ENCODE measurements at regions not wholly inside any gene's neighbourhood (a gene's known extent, or its start where the extent isn't known, plus 50 kb on each side); places are given as distances from the start of the nearest gene placed in this dataset.
"Not testable (repeated sequence)": the region's sequence is repeated elsewhere in the genome, so short reads cannot be mapped to it uniquely, and the experiment has no call there.

GRCh38 chr2:52473526-52473925 lies 1294.1 kb upstream of the CHAC2 start:
- intact Hi-C loops (cut with DNase I) = no loop called here
- Histone ChIP-seq H3K36me3 (no peaks in the 10 kb centered on the region), H3K4me3 (no peak overlapping the region), H3K27ac (no peak overlapping the region), H3K9me3 (no peaks in the 10 kb centered on the region), H3K4me1 (peaks cover 0 to 12% (median 4%) of the 10 kb centered on the region in 4 donors), H3K27me3 (no peaks in the 10 kb centered on the region)
- 22 to 48% methylated on average over 2 of the region's 2 CpGs for WGBS, 2 donors
- TF ChIP-seq POLR2AphosphoS5 (IDR thresholded peaks at IDR 0.05) = no peak
- TF ChIP-seq CTCF (IDR thresholded peaks at IDR 0.05) = no peak
- no peak for TF ChIP-seq POLR2A (IDR thresholded peaks at IDR 0.05)
- TF ChIP-seq EP300 (IDR thresholded peaks at IDR 0.05) = no peak
- DNase-seq = no peak

- H3K27me3 ChIP-seq; DNase-seq; H3K4me3 ChIP-seq; H3K36me3 ChIP-seq; H3K27ac ChIP-seq; H3K9me3 ChIP-seq; intact Hi-C loops (cut with DNase I): not testable (repeated sequence)
- peaks cover 0 to 20% (median 4%) of the 10 kb centered on the region in 4 donors for H3K4me1 ChIP-seq
- WGBS, 2 donors = 95 to 98% methylated on average over 1 of the region's 1 CpG
Measured at GRCh38 chr2:52470457-52470856, 1297.1 kb upstream of the CHAC2 start.

GRCh38 chr2:52467189-52467588 lies 1300.4 kb upstream of the CHAC2 start:
- 91 to 95% methylated on average over 2 of the region's 2 CpGs for WGBS, 2 donors
- Histone ChIP-seq H3K4me1 (peaks cover 0 to 8% (median 0%) of the 10 kb centered on the region in 4 donors), H3K27ac (no peak overlapping the region), H3K9me3 (no peaks in the 10 kb centered on the region), H3K4me3 (no peak overlapping the region), H3K27me3 (no peaks in the 10 kb centered on the region), H3K36me3 (no peaks in the 10 kb centered on the region)
- DNase-seq = no peak
- TF ChIP-seq EP300 (IDR thresholded peaks at IDR 0.05) (no peak), POLR2AphosphoS5 (IDR thresholded peaks at IDR 0.05) (no peak), CTCF (IDR thresholded peaks at IDR 0.05) (no peak)
- intact Hi-C loops (cut with DNase I) = no loop called here

- H3K9me3 ChIP-seq = no peaks in the 10 kb centered on the region
- TF ChIP-seq EP300 (IDR thresholded peaks at IDR 0.05) (no peak), POLR2A (IDR thresholded peaks at IDR 0.05) (no peak), POLR2AphosphoS5 (IDR thresholded peaks at IDR 0.05) (no peak), CTCF (IDR thresholded peaks at IDR 0.05) (no peak)
- WGBS, 2 donors = 61 to 76% methylated on average over 3 of the region's 3 CpGs
Measured at GRCh38 chr2:52465287-52465686, 1302.3 kb upstream of the CHAC2 start.

GRCh38 chr2:52463457-52463856 lies 1304.1 kb upstream of the CHAC2 start:
- intact Hi-C loops (cut with DNase I) = no loop called here
- H3K4me3 ChIP-seq = no peak overlapping the region
- TF ChIP-seq POLR2A (IDR thresholded peaks at IDR 0.05) (no peak), CTCF (IDR thresholded peaks at IDR 0.05) (no peak), POLR2AphosphoS5 (IDR thresholded peaks at IDR 0.05) (no peak), EP300 (IDR thresholded peaks at IDR 0.05) (no peak)
- DNase-seq = no peak
- no peak overlapping the region for H3K27ac ChIP-seq
- no peaks in the 10 kb centered on the region for H3K36me3 ChIP-seq
- no peaks in the 10 kb centered on the region for H3K27me3 ChIP-seq
- H3K9me3 ChIP-seq = no peaks in the 10 kb centered on the region
- WGBS, 2 donors = 87 to 89% methylated on average over 3 of the region's 3 CpGs
- H3K4me1 ChIP-seq = peaks cover 0 to 8% (median 0%) of the 10 kb centered on the region in 4 donors

More at GRCh38 chr2:52465287-52465686, 1302.3 kb upstream of the CHAC2 start:
- no peak overlapping the region for H3K4me3 ChIP-seq
- intact Hi-C loops (cut with DNase I) = no loop called here
- no peak for DNase-seq
- H3K4me1 ChIP-seq = peaks cover 0 to 8% (median 0%) of the 10 kb centered on the region in 4 donors
- no peaks in the 10 kb centered on the region for H3K27me3 ChIP-seq
- no peaks in the 10 kb centered on the region for H3K36me3 ChIP-seq
- no peak overlapping the region for H3K27ac ChIP-seq

All from sigmoid colon (tissue), 6 donors.